ENCODE measurements at regions not wholly inside any gene's neighbourhood (a gene's known extent, or its start where the extent isn't known, plus 50 kb on each side); places are given as distances from the start of the nearest gene placed in this dataset.

DNA sequence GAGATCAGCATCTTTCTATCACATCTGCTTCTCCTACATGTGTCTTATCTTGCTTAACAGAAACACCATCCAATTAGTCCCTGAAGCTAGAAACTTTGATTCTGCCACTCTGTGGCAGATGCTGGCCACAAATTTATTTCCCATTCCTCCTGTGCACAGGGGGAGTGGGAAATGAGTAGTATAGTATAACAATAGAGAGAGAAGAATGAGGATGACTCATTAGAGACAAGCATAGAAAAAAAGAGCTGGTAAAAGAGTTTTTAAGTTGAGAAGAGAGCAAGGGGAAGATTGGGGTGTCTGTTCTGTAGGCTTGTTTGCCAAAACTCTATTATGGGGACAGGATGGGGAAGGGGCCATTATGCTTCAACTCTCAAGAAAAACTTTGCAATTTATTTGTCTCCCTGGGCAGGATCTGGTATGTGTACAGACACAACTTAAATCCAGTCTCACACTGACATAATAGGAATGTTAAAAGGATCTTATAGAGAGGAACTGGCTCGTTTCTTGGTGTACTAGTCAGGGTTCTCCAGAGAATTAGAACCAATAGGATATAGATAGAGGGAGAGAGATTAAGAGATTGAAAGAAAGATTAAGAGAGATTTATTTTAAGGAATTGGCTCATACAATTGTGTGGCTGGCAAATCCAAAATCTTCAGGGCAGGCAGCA is 142.6 kb upstream of the CPSF6 start:
- H3K9ac ChIP-seq (ENCODE audit: low read length), result no peak overlapping the region

DNA sequence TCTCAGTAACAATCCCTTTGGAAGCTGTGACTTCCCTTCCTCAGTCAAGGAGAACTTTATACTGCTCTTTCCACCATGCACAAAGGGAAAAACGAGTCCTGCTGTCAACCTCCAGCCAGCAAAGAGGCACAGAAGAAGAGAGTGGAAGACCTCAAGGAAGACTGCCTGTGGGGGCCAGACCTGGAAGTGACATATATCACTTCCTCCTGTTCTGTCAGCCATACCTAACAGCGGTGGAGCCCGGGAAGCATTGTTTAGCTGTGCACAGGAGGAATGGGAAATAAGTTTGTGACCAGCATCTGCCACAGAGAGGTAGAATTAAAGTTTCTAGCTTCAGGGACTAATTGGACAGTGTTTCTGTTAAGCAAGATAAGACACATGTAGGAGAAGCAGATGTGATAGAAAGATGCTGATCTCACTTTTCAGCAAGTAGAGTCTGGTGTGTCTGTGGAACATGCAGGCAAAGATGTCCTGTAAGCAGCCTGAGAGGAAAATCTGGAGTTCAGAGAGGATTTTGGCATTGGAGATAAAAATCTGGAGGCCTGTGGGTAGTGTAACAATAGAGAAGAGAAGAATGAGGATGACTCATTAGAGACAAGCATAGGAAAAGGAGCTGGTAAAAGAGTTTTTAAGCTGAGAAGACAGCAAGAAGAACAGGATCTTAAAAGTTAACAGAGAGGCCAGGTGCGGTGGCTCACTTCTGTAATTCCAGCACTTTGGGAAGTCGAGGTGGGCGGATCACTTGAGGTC is 141.6 kb upstream of the CPSF6 start:
- Mint-ChIP-seq H3K36me3 (ENCODE audit: low read depth, unreplicated experiment) (no peaks in the 10 kb centered on the region), H3K27me3 (ENCODE audit: low read depth, unreplicated experiment) (peaks cover under 1% of the 10 kb centered on the region), H3K27ac (ENCODE audit: unreplicated experiment) (no peak overlapping the region), H3K4me3 (ENCODE audit: unreplicated experiment) (no peak overlapping the region), H3K9me3 (ENCODE audit: unreplicated experiment) (no peaks in the 10 kb centered on the region), H3K4me1 (ENCODE audit: low read depth, unreplicated experiment) (peaks cover 6% of the 10 kb centered on the region)
- Histone ChIP-seq H3K9me3 (ENCODE audit: insufficient read depth, low read depth, low read length) (no peaks in the 10 kb centered on the region), H3K4me1 (ENCODE audit: insufficient read depth, low read length) (peaks cover 18% of the 10 kb centered on the region), H3K9ac (ENCODE audit: low read length) (no peak overlapping the region), H3K27me3 (ENCODE audit: insufficient read depth, low read length) (no peaks in the 10 kb centered on the region), H3K27ac (ENCODE audit: low read depth, low read length) (no peak overlapping the region), H3K79me2 (ENCODE audit: insufficient read depth, low read length) (no peaks in the 10 kb centered on the region), H3K36me3 (ENCODE audit: insufficient read depth, low read length) (no peaks in the 10 kb centered on the region), H4K20me1 (ENCODE audit: insufficient read depth, low read length) (no peaks in the 10 kb centered on the region), H3K4me3 (ENCODE audit: insufficient read depth, low read depth, low read length) (no peak overlapping the region), H2AFZ (ENCODE audit: low read depth, low read length) (peak overlapping the region; percentile 2), H3K4me2 (ENCODE audit: low read length) (peak overlapping the region; percentile 3)
- FAIRE-seq (no peak), DNase-seq (ENCODE audit: low read depth) (peak; percentile 82)
- TF ChIP-seq EZH2 (IDR thresholded peaks at IDR 0.05; ENCODE audit: insufficient read depth, low read length), result no peak
- TF ChIP-seq, protein P1, sequence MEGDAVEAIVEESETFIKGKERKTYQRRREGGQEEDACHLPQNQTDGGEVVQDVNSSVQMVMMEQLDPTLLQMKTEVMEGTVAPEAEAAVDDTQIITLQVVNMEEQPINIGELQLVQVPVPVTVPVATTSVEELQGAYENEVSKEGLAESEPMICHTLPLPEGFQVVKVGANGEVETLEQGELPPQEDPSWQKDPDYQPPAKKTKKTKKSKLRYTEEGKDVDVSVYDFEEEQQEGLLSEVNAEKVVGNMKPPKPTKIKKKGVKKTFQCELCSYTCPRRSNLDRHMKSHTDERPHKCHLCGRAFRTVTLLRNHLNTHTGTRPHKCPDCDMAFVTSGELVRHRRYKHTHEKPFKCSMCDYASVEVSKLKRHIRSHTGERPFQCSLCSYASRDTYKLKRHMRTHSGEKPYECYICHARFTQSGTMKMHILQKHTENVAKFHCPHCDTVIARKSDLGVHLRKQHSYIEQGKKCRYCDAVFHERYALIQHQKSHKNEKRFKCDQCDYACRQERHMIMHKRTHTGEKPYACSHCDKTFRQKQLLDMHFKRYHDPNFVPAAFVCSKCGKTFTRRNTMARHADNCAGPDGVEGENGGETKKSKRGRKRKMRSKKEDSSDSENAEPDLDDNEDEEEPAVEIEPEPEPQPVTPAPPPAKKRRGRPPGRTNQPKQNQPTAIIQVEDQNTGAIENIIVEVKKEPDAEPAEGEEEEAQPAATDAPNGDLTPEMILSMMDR (IDR thresholded peaks at IDR 0.05; ENCODE audit: insufficient read depth, low read depth, low read length), result no peak

More for the DNA sequence above, 142.6 kb upstream of the CPSF6 start:
- Histone ChIP-seq H3K4me2 (ENCODE audit: low read length) (peak overlapping the region; percentile 36), H3K9me3 (ENCODE audit: insufficient read depth, low read depth, low read length) (no peaks in the 10 kb centered on the region), H3K27ac (ENCODE audit: low read depth, low read length) (no peak overlapping the region), H4K20me1 (ENCODE audit: insufficient read depth, low read length) (no peaks in the 10 kb centered on the region), H3K4me3 (ENCODE audit: insufficient read depth, low read depth, low read length) (no peak overlapping the region), H3K4me1 (ENCODE audit: insufficient read depth, low read length) (peaks cover 18% of the 10 kb centered on the region), H3K36me3 (ENCODE audit: insufficient read depth, low read length) (no peaks in the 10 kb centered on the region), H2AFZ (ENCODE audit: low read depth, low read length) (no peak overlapping the region), H3K27me3 (ENCODE audit: insufficient read depth, low read length) (no peaks in the 10 kb centered on the region), H3K79me2 (ENCODE audit: insufficient read depth, low read length) (no peaks in the 10 kb centered on the region)
- Mint-ChIP-seq H3K27ac (ENCODE audit: unreplicated experiment) (no peak overlapping the region), H3K36me3 (ENCODE audit: low read depth, unreplicated experiment) (no peaks in the 10 kb centered on the region), H3K27me3 (ENCODE audit: low read depth, unreplicated experiment) (peaks cover 2% of the 10 kb centered on the region), H3K4me1 (ENCODE audit: low read depth, unreplicated experiment) (peaks cover 6% of the 10 kb centered on the region), H3K9me3 (ENCODE audit: unreplicated experiment) (no peaks in the 10 kb centered on the region), H3K4me3 (ENCODE audit: unreplicated experiment) (no peak overlapping the region)
- TF ChIP-seq, protein P1 (IDR thresholded peaks at IDR 0.05; ENCODE audit: insufficient read depth, low read depth, low read length), result no peak
- no peak for TF ChIP-seq EZH2 (IDR thresholded peaks at IDR 0.05; ENCODE audit: insufficient read depth, low read length)
- FAIRE-seq (no peak), DNase-seq (ENCODE audit: low read depth) (peak; percentile 68)
